HG02588 (cell line): ENCODE measurements at regions not wholly inside any gene's neighbourhood (a gene's known extent, or its start where the extent isn't known, plus 50 kb on each side); places are given as distances from the start of the nearest gene placed in this dataset.

Experiments used
- ATAC-seq: cut with Tn5 transposase; IDR thresholded peaks from one replicate; pipeline ENCODE4 v1.9.1; 2021; ENCODE audit warnings: mild to moderate bottlenecking, moderate library complexity; ENCODE audit not compliant: unreplicated experiment

DNA sequence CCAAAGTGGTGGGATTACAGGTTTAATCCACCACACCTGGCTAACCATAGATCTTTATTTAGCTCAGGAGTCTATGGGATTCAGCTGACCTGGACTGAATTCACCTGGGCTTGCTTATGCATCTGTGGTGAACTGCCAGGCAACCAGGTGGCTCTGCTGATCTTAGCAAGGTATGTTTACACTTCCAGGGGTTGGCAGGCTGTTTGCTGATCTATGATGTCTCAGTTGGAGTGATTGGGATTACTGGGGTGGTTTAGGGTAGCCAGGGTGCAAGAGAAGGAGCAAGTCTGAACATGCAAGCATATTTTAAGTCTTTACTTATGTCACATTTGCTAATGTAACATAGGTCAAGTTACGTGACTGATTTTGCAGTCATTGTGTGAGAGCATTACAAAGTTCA lies 63.6 kb upstream of the JAK2 start:
- no peak for ATAC-seq

DNA sequence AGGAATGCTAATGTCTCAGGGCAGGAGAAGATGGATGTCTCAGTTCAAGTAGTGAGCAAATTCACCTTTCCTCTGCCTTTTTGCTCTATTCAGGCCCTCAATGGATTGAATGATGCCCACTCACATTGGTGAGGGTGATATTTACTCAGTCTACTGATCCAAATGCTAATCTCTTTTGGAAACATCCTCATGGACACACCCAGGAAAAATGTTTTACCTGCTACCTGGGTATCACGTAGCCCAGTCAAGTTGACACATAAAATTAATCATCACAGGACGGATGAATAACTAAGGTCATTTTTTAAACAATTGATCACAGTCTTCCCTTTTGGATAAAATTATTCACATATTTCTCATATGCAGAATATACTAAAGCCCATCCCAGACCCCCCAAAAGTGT lies 63.0 kb upstream of the JAK2 start:
- ATAC-seq = no peak

- no peak for ATAC-seq
Observed at GRCh38 chr9:4922730-4923129, 62.3 kb upstream of the JAK2 start.

DNA sequence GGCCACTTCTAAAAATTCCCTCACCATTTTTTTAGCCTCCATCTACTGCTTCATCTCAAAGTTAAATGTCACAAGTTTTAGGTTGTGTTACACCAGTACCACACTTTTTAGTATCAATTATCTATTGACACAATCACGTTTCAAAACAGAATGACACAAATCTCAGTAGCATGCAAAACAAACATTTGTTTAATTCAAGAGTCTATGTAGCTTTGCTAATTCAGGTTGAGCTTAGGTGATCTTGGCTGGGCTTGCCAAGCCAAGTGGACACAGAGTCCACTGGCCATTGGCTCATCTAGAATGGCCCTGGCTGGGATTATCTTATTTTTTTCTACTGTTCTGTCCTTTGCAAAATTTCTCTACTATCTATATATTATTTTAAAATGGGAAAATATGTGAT lies 61.9 kb upstream of the JAK2 start:
- no peak for ATAC-seq

GRCh38 chr9:4923580-4924544 lies 61.2 kb upstream of the JAK2 start:
- ATAC-seq = peak; percentile 63

DNA sequence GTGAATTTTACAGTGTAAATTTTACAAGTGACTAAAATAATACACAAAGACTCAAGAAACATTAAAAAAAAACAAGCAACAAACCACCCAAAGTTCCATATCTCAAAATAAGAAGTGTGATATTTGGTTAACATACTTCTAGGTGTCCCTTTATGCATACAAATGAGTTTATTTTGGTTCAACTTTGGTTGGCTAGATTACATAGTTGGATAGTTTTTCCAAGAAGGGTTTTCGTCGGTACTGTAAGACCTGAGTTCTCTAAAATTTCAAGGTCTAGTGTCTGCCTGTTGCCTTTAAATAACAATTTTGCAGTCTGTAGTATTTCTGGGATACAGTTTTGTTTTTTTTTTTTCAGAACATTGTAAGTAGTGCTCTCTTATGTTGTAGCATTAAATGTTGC lies 58.8 kb upstream of the JAK2 start:
- no peak for ATAC-seq

DNA sequence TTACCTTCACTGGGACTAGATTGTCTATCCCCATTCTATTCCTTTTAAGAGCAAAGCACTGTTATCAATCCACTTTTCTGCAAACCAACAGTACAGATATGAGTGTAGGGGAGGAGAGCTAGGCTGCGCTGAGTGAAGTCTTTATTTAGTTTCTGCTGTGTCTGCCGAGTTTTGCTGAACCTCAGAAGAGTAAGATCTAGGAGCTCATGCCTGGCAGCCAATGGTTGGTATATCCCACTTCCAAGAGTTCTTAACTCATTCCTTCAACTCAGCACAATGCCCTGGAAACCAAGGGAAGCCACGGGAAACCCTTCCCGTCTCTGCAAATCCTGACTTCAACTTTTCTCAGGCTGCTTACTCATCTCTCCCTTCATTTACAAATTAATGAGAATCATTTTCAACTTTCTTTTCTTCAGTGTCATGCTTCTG lies 58.0 kb upstream of the JAK2 start:
- ATAC-seq = no peak

DNA sequence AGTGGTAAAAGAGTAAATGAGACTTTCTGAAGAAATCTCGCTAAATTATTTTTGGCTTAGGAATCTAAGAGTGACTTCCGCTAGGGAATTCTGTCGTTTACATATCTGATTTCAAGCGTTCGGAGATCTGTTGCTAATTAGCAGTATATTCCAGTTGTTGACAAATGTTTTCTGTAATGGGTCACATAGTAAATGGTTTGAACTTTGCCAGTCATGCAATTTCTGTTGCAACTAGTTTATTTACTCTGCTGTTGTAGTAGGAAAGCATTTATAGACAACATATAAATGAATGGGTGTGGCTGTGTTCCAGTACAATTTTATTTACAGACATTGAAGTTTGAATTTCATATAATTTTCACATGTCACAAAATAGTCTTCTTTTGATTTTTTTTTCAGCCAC lies 57.4 kb upstream of the JAK2 start:
- ATAC-seq = no peak

DNA sequence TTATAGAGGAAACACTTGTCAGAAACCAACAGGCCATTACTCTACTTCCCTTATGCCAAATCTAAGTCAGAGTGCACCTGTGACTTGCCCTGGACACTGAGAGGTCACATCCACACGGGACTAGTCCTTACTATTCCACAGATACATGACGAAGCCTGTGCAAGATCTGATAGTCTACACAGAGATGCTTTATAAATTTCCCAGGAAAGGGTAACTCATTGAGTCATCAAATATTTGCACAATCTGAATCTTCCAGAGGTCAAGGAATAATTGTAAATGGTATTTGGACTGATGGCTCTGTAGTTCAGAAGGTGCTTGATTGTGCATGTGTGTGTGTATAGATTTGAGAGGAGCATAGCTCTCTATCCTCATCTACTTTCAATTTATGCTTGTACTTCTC lies 55.2 kb upstream of the JAK2 start:
- no peak for ATAC-seq

DNA sequence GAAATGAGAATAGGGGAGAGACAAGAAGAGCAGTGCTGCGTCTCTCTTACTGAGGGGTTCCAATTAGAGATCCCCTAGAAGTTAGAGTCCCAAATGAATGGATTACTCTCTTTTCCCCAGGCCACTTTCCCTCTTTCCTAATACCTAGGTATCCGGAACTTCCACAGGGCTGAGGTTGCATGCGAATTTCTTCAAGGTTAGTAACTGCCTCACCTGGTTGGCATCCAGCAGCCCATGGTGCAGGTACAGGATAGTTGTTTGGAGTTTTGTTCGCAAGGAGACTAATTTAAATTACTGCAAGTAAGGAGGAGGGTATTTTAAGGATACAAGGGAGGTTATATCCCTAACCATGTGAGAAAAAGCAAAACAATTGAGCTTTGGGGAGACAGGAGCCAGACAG lies 52.4 kb upstream of the JAK2 start:
- no peak for ATAC-seq

DNA sequence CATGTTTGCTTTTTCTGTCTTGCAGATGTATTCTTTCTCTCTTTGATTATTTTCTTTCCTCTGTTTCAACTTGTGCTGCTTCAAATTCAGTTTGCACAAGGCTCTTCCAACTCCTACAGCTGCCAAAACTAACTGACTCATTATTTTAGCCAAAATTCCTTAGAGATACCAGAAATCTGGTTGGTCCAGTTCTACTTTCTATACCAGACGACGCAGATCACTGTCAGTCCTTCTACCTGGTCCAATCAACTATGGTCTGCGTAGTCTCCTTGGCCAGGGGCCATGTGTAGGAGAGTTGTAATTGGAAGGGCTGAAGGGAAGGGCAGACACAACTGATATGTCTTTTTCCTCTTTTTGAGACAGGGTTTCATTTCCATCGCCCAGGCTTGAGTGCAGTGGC lies 51.9 kb upstream of the JAK2 start:
- no peak for ATAC-seq

DNA sequence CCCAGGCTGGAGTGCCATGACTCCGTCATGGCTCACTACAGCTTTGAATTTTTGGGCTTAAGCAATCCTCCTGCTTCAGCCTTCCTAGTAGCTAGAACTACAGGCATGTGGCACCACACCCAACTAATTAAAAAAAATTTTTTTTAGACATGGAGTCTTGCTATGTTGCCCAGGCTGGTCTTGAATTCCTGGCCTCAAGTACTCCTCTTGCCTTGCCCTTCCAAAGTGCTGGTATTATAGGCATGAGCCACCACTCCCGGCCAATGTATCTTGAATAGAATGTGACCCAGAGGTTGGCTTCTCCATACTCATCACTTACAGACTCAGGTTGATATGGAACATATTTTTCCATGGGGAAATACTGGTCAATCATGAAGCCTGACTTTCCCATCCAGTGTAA lies 51.2 kb upstream of the JAK2 start:
- no peak for ATAC-seq

GRCh38 chr9:4935001-4935672 lies 49.9 kb upstream of the JAK2 start:
- no peak for ATAC-seq
